Fibroblast of skin of left biceps (primary cell): ENCODE measurements at regions not wholly inside any gene's neighbourhood (a gene's known extent, or its start where the extent isn't known, plus 50 kb on each side); places are given as distances from the start of the nearest gene placed in this dataset.
A peak's percentile ranks its signal among the peaks of the same experiment; 100 is the strongest.

Experiments
- DNase-seq, 2 experiments: peaks; one replicate each; pipeline ENCODE4 v3.0.0-alpha.2; 2013; ENCODE audit warnings: low read depth in 2 of 2

DNA sequence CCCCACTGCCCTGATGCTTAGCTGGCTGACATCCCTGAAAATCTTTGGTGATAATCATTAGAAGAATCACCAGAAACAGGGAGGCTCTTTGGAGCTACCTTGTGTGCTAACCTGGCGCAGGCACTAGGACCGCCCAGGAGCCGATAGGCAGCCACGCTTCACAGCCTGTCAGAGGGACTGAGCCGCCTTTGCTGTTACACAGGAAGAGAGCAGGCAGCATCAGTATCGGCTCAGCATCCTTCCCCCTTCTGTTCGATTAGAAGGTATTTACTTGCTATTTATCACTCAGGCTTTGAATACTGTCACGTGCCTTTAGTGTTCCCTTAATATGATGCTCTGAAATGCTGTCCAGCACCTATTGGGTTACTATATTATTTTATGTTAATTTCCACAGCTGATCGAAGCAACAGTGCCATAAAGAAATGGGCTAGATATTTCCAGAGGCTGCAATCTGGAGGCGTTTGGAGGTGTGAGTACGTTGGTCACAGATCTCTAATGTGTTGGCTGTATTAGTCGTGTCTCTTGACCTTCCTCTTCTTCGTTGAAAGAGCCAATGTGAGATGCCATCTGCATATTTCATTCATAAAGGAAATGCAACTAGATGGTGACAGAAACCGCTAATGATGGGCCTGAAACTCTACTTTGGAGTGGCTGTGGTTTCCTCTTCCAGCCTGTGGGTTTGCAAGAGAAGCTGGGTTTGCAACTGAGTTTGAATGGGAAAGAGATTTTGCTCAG lies 110.4 kb upstream of the RAB27B start:
- DNase-seq = no peak

DNA sequence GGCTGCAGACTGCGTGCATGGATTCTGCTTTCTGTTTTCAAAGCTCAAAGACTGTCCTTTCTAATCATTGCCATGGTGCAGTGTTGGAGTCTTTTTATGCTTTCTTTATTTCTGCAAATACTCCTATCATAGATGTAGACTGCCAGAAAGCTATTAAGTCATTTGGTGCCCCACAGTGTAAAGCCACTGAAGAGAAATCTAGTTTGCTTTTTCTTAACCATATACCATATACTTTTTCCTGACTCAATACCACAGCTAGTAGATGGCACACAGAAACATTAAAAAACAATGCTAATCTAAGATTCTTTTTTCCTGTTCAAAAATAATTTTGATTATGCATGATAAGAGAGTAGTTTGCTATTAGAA lies 109.9 kb upstream of the RAB27B start:
- DNase-seq = no peak

DNA sequence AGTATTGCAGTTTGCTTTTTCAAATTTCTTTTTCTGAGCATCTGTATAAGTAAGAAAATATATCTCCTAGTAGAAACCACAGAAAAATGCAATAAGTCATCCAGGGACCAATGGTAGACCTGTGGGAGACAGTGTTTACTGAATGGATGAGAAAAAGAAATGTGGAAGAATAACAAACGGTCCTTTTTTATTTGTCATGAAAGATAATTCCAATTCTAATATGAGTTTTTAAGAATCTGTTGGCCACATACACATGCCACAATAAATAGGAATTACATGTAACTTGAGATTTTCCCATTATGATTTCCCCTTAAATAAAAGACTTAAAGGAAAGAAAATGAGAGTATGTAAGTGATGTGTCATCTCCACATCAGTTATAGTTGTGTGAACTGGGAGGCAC lies 107.7 kb upstream of the RAB27B start:
- DNase-seq = peak in 1 of 2 experiments; percentile 24

DNA sequence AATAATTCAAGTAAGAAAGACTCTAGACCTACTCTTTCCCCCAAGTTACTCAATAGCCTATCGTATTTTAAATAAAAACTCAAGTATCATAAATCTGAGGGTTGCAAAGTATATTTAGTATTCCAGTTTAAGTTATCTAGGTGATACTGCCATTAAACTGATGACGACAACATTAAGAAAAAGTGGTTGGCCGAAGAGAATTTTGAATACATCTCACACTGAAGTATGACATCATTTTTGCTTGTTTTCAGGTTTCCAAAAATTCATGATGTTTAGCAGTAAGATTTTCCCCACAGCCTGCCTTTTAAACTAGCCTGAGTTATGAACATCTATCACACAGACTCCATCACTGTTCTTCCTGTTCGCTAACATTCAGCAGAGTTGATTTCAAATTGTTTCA lies 102.1 kb upstream of the RAB27B start:
- no peak for DNase-seq

DNA sequence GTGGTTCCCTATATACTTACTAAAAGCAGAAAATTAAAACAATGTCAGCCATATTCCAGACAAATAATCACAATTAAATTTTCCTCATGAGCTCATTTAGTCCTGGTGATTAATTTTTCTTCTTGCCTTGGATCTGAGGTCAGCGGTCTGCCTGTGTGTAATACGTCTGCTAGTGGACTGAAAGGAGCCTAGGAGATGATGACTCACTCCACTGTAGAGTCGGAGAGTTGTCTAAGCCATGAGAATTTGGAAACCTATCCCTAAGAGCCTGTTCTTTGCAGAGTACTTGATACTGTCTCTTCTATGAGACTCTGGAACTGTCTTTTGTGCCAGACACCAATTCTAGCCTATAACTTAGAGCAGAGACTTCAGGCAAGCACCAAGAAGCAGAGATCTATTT lies 94.2 kb upstream of the RAB27B start:
- peak in 1 of 2 experiments; percentile 36 for DNase-seq

DNA sequence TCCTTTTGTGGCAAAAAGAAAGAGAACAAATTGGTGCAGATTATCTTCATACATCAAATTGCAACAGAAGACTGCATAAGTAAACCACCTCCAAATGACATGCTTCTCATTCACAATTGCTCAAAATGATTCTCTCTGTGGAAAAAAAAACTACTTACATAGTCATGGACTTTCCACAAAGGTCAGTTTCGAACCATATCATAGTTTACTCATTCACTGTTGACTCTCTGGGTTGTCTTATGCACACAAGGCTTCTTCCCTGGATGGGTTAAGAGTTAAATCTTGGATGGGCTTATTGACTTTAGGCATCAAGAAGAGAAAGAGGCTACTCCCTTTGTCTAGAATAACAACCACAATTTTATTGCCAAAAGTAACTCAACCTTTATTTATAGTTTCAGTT lies 91.3 kb upstream of the RAB27B start:
- DNase-seq = no peak

DNA sequence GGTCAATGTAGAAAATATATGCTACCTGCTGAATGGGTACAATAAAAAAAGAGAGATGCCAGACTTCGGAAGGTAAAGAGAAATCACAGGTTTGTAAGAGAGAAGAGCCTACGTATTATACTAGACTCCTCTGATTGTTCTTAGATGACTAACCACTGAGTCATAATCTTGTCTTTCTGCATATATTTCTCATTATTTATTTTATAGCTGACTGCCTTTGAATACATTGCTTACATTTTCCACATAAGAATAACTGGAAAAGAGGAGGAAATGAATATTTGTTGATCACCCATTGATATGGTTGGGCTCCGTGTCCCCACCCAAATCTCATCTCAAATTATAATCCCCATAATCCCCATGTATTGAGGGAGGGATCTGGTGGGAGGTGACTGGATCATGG lies 90.3 kb upstream of the RAB27B start:
- DNase-seq = no peak

DNA sequence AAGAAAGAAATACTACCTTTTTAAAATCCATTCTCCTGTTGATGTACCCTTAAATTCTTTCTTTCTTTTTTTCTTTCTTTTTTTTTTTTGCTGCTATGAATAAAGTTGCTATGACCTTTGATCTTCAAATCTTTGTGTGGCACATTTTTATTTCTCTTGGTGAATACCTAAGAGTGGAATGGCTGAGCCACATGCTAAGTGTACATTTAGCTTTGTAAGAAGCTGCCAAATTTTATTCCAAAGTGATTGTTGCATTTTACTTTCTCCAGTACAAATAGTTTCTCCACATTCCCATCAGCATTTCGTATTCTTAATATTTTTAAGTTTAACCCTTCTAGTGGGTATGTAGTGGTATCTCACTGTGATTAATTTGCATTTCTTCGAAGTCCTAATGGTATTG lies 88.8 kb upstream of the RAB27B start:
- no peak for DNase-seq

DNA sequence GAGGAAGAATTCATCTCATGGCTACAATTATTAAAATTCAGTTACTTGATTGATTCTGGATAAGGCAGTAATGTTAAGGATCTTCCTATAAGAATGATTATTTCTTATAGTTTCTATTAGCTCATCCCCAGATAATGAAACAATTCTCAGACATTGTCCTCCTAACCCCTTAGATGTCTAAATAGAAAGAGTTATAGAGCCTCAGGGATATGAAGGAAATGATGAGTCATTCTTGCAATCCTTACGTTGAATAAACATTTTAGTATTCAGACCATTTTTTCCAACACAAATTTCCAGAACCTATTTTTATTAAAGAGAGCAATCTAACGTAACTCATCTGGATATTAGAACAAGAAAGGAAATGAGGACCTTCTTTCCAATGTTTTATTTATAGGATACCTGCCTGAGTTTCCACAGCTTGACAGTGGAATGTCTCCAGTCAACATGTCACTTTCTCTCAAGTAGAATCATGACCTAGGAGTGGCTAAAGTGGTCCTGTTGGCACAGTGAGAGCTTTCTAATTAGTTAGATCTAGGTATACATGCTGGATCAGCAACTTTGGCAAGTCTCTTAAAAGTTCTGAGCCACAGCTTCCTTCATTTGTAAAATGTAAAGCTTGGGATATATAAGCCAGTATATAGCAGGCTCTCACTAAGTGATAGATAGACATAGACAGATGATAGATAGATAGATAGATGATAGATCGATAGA lies 88.0 kb upstream of the RAB27B start:
- DNase-seq = peak in 1 of 2 experiments; percentile 24

DNA sequence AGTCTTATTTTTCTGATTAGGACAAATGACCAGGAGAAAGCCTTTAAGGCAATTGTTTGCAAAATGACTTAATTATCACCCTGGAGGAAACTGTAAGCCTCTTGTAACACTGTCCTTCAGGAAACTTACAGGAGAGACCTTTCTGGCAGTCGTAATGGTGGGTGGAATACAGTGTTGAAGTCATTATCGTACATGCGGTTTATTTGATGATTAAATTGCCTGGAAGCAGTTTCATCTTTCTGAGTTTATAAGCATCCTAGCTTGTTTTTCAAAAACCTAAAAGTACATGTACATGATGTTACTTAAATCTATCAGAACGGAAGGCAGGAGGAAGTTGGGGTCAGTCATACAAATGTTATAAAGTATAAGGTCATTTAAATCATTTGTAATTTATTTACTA lies 86.2 kb upstream of the RAB27B start:
- no peak for DNase-seq

DNA sequence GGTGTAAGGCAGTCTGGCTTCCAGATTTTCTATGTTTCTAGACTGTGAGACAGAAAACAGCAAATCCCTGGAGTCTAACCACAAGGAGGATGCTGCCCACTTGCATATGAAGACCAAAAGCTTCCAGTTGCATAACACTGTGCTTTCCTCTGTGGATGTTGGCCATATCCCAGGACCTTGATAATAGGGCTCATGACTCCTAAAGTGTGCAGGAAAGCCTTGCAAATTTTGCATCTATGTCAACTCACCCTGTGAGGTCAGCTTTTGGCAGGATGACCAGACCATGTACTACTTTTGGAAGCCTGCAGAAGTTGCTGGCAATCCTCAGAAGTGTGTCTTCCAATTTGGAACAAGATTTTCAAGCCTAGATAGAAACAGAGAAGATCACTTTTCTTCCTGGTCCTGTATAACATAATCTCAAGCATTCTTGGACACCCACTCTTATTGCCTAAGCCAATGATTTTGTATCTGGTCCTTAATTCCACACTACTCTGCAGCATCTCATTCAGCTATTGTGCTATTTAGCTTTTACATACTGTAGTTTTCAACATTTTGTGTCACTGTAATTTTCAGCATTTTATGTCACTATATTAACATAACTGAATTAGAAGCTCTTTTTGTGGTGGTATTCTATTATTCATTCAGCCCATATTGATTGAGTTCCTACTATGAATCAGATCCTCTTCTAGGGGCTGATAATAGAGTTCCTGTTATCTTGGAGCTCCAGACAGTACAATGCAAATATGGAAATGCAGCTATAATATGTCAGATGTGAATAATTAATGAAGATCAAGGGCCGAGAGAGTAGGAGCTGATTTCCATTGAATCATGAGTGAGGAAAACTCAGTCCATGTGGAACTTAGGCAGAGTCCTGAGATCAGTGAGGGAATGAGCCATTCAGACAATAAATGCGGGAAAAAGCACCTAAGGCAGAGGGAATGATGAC lies 85.3 kb upstream of the RAB27B start:
- DNase-seq = peak; percentile 94 to 95

DNA sequence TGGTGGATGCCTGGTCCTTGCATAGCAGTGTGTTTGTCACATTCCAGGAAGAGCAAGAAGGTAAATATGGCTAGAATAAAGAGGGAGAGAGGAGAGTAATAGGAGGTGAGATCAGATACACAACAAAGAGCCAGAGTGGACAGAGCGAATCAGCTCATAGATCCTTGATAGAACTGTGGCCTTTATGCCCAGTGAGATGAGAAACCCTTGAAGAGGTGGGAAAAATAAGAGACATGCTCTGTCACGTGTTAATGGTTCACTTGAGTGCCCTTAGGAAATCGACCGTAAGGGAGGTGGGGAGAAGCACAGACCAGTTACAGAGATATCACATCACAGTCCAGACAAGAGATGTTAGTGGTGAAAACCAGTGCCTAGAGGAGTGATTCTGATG lies 84.7 kb upstream of the RAB27B start:
- DNase-seq = no peak

DNA sequence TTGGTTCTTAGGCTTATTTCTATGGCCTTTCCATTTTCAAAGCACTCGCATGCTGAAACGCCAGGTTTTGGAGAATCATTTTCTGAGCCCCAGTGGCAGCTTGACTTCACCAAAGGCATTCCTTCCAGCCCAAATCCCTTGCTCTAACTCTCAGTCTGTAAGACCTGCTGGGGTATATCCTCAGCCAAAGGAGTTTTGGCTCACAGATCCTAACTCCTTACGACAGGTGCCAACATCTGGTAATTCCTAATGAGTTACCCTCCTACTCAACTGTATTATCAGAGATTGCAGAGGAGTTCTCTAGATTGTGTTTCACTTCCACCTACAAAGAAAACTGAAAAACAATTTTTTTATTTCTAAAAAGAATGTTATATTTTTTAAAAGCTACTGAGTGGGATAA lies 79.0 kb upstream of the RAB27B start:
- no peak for DNase-seq

DNA sequence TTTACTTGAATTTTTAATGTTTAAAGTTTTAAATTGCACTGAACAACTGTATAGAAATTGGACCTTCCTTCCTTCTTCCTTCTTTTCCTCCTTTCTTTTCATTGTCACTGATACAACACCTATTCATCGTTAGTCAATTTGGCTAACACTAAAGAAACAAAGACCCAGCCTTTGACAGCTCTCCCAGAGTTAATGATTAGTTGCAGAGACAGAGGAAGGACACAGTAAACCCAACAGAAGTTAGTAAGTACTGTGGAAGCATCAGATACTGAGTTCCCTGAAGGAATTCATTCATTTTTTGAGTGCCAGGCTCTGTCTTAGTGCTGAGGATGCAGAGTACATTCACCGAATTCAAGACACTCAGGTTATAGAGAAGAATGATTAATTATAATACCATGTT lies 77.9 kb upstream of the RAB27B start:
- no peak for DNase-seq

DNA sequence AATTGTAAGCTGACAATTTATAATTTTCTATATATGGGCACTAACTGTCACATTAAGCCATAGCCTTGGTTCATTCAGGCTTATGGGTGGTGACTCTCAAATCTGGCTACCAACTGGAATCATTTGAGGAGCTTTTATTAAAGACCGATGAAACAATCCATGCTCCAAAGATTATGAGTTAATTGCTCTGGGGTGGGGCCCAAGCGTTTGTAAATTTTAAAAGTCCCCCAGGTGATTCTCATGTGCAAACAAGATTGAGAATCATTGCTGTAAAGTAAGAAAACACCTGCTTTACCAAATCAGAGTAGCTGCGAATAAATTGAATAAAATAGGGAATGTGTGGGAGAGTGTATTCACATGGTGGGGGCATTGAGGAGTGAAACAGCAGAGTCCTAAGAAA lies 76.1 kb upstream of the RAB27B start:
- no peak for DNase-seq

DNA sequence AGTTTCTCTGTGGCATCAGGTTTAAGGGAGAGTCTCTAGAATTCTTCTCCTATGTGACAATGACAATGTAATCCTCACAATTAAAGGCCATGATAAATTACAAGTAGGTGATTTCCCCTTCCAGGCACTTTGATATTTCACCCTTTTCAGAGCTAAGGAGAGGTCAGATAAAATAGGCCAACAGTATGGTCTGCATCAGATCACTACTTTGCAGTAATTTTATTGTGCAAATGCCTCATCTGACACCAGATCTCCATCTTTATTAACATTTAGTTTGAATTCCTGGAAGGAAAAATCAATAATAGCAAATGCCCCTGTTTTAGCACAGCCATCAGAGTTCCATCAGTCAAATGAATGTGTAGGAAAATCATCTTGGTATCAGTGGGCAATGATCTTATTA lies 72.8 kb upstream of the RAB27B start:
- no peak for DNase-seq

DNA sequence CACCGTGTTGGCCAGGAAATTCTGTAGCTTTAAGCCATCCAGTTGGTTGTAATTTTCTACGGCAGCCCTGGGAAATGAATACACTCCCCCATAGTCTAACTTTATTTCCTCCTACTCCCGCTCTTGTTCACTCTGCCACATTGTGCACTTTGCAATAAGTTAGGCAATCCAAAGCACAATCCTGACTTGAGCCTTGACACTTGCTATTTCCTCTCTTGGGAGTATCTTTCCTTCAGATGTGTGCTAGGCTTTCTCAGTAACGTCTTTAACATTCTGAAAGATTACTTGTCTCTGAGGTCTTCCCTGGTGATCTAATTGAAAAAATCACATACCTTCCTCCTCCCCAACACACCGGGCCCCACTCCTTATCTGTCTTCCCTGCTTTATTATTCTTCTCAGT lies 65.9 kb upstream of the RAB27B start:
- DNase-seq = no peak

DNA sequence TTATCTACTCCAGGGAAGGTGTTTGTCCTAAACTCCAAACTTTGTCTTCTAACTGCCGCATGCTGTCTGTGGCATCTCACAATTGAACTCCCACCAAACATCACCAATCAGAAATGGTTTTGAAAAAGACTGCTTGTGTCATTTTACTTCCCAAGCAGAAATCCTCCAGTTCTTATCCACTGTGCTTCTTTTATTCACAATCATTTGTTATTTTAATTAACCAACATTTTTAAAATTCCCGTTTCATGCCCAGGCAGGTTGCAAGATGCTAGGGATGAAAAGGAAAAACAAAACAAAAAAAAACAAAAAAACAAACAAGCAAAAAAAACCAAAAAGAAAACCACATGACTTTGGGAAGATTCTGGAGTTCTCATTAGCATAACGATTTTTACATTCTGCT lies 63.5 kb upstream of the RAB27B start:
- no peak for DNase-seq

DNA sequence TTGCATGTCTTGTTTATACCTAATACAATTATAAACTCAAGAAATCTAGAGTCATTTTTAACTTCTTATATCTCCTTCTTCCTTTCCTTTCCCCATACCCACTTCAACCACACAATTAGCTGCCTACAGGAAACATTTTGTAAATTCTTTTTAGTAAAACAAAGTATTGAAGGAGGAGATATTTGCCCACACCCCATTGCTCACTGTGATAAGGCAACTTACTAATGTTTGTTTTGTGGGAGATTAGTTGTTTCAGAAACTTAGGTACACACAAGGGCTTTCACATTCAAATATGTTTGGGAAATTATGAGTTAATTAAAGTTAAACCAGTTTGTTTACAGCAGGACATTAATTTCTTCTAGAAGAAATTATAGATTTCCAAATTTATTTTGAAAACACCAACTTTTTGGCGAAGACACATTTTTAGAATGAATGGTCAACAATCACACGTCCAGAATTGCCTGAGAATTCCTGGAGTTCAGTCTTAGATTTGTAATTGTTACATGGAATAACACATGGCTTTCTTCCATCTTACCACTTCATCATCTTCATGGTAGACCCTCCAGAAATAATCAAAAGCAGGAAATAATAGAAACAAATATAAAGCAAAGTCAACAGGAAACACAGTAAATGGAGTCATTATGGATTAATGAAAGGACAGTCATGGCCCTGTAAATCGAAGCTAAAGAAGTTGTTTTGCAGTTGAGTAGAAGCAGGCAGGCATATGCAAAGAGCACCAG lies 62.5 kb upstream of the RAB27B start:
- DNase-seq = no peak

DNA sequence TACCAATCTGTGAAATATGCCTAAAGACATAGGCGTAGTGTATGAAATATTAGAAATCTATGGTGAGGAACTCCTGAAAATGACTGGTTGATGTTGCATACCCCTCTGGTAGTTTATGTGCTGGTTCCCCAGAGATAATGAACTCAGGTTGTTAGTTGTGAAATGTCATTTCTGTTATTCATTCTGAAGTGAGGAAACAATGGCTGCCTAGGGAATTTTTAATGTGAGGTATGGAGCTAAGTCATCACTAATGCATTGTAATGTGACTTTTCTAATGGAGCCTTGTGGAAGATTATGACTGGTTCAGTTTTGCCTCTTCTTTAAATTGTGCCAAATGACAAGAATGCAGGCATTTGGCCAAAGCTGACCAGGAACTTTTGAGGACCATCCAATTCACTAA lies 61.6 kb upstream of the RAB27B start:
- no peak for DNase-seq

DNA sequence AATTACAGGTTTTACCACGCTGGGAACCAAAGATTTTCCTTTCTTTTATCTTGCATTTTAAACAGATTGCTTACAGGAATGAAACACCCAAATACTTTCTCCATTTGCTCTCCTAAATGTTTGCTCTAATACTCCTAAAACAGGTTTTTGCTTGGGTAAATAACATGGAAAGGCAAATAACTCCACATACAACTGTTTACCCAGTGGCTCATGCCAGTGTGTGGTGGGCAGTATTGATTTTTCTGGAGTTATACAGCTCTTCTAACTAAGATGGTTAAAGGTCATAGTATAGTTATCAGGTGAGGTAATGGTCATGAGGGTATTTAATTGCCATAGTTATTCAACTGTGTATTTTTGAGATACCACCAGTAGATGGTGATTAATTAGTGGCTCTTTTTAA lies 61.2 kb upstream of the RAB27B start:
- no peak for DNase-seq
